Upper lobe of left lung (tissue), 6 donors: ENCODE measurements at regions not wholly inside any gene's neighbourhood (a gene's known extent, or its start where the extent isn't known, plus 50 kb on each side); places are given as distances from the start of the nearest gene placed in this dataset.

ENCODE experiments used
- ATAC-seq, 2 donors: fragments of 200-7000 bp; cut with Tn5 transposase; one replicate each; pipeline ENCODE4 v1.9.1; 2022; ENCODE audit warnings: mild to moderate bottlenecking in 2 of 2, moderate library complexity in 2 of 2; ENCODE audit not compliant: low FRiP score in 2 of 2
- DNase-seq, 2 donors: peaks; one replicate each; pipeline ENCODE4 v3.0.0-alpha.2; 2019 to 2020
- H3K27ac ChIP-seq, 4 donors: fragments of 200-600 bp; sonication (generic); one replicate each; pipeline ENCODE4 v1.5.1; 2016 to 2019
- H3K27me3 ChIP-seq, 4 donors: fragments of 200-600 bp; sonication (generic); one replicate each; pipeline ENCODE4 v1.5.1; 2017 to 2019
- H3K36me3 ChIP-seq, 4 donors: fragments of 200-600 bp; sonication (generic); one replicate each; pipeline ENCODE4 v1.5.1; 2016 to 2019
- H3K4me1 ChIP-seq, 4 donors: fragments of 200-600 bp; sonication (generic); one replicate each; pipeline ENCODE4 v1.5.1; 2018 to 2019
- H3K4me3 ChIP-seq, 4 donors: fragments of 200-600 bp; sonication (generic); one replicate each; pipeline ENCODE4 v1.5.1; 2017 to 2019; ENCODE audit warnings: mild to moderate bottlenecking in 2 of 4, moderate library complexity in 1 of 4
- H3K9me3 ChIP-seq, 4 donors: fragments of 200-600 bp; sonication (generic); one replicate each; pipeline ENCODE4 v1.5.1; 2018 to 2019
- EP300 ChIP-seq, 4 donors: sonication (generic); formaldehyde crosslinking; IDR thresholded peaks; one replicate each; pipeline ENCODE4 v1.5.1; 2017; ENCODE audit warnings: antibody characterized with exemption in 4 of 4, control low read depth in 2 of 4
- POLR2A ChIP-seq, 4 donors: fragments of 450-650 bp; IDR thresholded peaks; one replicate each; pipeline ENCODE4 v1.5.1; 2016 to 2017; ENCODE audit warnings: antibody characterized with exemption in 4 of 4, mild to moderate bottlenecking in 2 of 4
- POLR2AphosphoS5 ChIP-seq, 2 donors: sonication (generic); formaldehyde crosslinking; IDR thresholded peaks; one replicate each; pipeline ENCODE4 v1.5.1; 2017; ENCODE audit warnings: antibody characterized with exemption in 2 of 2
- WGBS, 2 donors: methylation state at CpG; one replicate each; pipeline ENCODE4 v1.1.5; 2017 to 2018; 5-methylcytosine and 5-hydroxymethylcytosine counted together
- TF ChIP-seq, protein P1 (sequence below), 6 experiments: fragments of 450-650 bp in 4 of 6; fragments of 200-600 bp in 2 of 6; sonication (generic) in 2 of 6; IDR thresholded peaks; one replicate each; pipeline ENCODE4 v1.5.1; 2016 to 2019; ENCODE audit warnings: antibody characterized with exemption in 6 of 6
- donor health status: DM: no; HTN: no; CAD: no; lungs with moderate emphysema.
- donor health status: DM: no; HTN: yes; CAD: no; lungs with severe emphysema.

DNA sequence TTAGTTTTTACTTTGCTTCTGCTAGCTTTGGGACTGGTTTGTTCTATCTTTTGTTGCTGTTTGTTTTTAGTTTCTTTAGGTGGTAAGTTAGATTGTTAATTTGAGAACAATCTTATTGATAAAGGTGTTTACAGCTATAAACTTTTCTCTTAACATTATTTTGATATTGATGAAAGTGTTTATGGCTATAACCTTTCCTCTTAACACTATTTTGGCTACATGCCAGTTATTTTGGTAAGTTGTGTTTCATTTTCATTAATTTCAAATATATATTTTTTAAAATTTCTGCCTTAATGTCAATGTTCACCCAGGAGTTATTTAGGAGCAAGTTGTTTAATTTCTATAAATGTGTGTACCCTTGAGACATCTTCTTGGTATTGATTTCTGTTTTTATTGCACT, 229.6 kb upstream of the SYT4 start:
- TF ChIP-seq, protein P1, sequence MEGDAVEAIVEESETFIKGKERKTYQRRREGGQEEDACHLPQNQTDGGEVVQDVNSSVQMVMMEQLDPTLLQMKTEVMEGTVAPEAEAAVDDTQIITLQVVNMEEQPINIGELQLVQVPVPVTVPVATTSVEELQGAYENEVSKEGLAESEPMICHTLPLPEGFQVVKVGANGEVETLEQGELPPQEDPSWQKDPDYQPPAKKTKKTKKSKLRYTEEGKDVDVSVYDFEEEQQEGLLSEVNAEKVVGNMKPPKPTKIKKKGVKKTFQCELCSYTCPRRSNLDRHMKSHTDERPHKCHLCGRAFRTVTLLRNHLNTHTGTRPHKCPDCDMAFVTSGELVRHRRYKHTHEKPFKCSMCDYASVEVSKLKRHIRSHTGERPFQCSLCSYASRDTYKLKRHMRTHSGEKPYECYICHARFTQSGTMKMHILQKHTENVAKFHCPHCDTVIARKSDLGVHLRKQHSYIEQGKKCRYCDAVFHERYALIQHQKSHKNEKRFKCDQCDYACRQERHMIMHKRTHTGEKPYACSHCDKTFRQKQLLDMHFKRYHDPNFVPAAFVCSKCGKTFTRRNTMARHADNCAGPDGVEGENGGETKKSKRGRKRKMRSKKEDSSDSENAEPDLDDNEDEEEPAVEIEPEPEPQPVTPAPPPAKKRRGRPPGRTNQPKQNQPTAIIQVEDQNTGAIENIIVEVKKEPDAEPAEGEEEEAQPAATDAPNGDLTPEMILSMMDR (IDR thresholded peaks at IDR 0.05): no peak
- Histone ChIP-seq H3K4me3 (no peak overlapping the region), H3K4me1 (no peaks in the 10 kb centered on the region), H3K36me3 (no peaks in the 10 kb centered on the region), H3K27me3 (no peaks in the 10 kb centered on the region), H3K27ac (no peak overlapping the region), H3K9me3 (peaks cover 0 to 23% (median 15%) of the 10 kb centered on the region in 4 donors)
- ATAC-seq (no peak), DNase-seq (no peak)

DNA sequence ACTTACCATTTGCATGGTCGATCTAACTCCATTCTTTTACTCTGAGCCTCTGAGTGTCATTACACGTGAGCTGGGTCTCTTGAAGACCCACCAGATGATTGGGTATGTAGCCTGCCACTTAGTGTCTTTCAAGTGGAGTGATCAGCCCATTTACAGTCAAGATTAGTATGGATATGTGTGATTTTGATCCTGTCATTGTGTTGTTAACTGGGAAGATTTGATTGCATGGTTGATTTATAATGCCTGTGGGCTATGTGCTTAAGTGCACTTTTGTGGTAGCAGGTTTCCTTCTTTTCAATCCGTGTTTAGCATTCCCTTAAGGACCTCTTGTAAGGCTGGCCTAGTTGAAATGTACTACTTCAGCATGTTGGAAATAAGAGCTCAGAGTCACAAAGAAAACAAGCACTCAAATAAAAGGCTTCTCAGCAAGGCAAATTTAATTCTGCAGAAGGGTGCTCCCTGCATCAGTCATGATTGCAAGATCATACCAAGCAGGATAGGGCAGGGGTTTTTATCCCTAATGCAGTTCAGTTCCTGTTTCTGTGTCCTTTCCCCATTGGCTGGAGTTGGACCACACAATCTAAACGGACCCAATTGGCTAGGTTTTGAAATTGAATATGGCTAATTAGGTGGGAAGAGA, 230.7 kb upstream of the SYT4 start:
- Histone ChIP-seq H3K36me3 (no peaks in the 10 kb centered on the region), H3K4me3 (no peak overlapping the region), H3K4me1 (no peaks in the 10 kb centered on the region), H3K27ac (no peak overlapping the region), H3K9me3 (peaks cover 0 to 23% (median 15%) of the 10 kb centered on the region in 4 donors), H3K27me3 (no peaks in the 10 kb centered on the region)
- no peak for DNase-seq
- TF ChIP-seq EP300 (IDR thresholded peaks at IDR 0.05): no peak
- TF ChIP-seq, protein P1 (IDR thresholded peaks at IDR 0.05): no peak
- TF ChIP-seq POLR2AphosphoS5 (IDR thresholded peaks at IDR 0.05): no peak
- TF ChIP-seq POLR2A (IDR thresholded peaks at IDR 0.05): no peak
- 71 to 73% methylated on average over 4 of the region's 4 CpGs for WGBS, 2 donors
- no peak for ATAC-seq

DNA sequence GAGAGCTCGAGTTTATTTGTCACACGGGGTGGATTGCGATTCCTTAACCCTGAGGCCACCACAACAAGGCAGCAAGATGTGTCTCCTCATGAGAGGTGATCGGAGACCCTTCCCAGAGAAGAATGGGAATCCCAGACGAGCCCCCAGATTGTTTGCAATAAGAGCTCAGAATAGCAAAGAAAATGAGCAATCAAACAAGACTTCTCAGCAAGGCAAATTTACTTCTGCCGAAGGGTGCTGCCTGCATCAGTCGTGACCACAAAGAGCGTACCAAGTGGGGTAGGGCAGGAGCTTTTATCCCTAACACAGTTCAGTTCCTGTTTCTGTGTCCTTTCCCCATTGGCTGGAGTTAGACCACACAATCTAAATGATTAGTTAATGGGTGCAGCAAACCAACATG, 237.5 kb upstream of the SYT4 start:
- peaks cover 0 to 18% (median 7%) of the 10 kb centered on the region in 4 donors for H3K9me3 ChIP-seq
- ATAC-seq: no peak
- 81 to 86% methylated on average over 6 to 8 of the region's 8 CpGs for WGBS, 2 donors

DNA sequence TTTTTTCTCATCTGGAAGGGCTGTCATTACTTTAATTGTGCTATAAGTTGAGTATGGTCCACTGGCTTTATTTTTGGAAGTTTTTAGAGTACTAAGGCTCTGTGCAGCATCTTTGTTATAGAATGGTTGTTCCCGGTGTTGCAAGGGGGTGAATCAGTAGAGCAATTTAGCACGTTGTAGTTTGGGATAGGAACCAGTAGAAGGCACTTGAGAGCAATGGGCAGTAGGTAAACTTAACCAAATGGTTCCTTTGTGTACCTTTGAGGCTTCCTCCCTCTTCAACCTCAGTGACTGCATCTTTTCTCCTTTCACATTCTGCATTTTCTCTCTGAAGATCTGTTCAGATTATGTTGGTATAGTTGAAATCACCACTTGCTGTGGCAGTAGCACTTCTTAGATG, 238.2 kb upstream of the SYT4 start:
- H3K27ac ChIP-seq: no peak overlapping the region
- peaks cover 0 to 14% (median 7%) of the 10 kb centered on the region in 4 donors for H3K9me3 ChIP-seq
- ATAC-seq: no peak
- DNase-seq: no peak
- 64 to 77% methylated on average over 2 of the region's 2 CpGs for WGBS, 2 donors
- H3K27me3 ChIP-seq: no peaks in the 10 kb centered on the region
- no peak overlapping the region for H3K4me3 ChIP-seq
- H3K4me1 ChIP-seq: no peaks in the 10 kb centered on the region
- TF ChIP-seq POLR2A (IDR thresholded peaks at IDR 0.05) (no peak), EP300 (IDR thresholded peaks at IDR 0.05) (no peak), POLR2AphosphoS5 (IDR thresholded peaks at IDR 0.05) (no peak)
- TF ChIP-seq, protein P1 (IDR thresholded peaks at IDR 0.05): no peak
- H3K36me3 ChIP-seq: no peaks in the 10 kb centered on the region

More for the DNA sequence above, 237.5 kb upstream of the SYT4 start:
- DNase-seq: no peak
- TF ChIP-seq EP300 (IDR thresholded peaks at IDR 0.05) (no peak), POLR2A (IDR thresholded peaks at IDR 0.05) (no peak), POLR2AphosphoS5 (IDR thresholded peaks at IDR 0.05) (no peak)
- TF ChIP-seq, protein P1 (IDR thresholded peaks at IDR 0.05): no peak
- no peaks in the 10 kb centered on the region for H3K27me3 ChIP-seq
- H3K36me3 ChIP-seq: no peaks in the 10 kb centered on the region
- H3K27ac ChIP-seq: no peak overlapping the region
- H3K4me3 ChIP-seq: no peak overlapping the region
- H3K4me1 ChIP-seq: no peaks in the 10 kb centered on the region

DNA sequence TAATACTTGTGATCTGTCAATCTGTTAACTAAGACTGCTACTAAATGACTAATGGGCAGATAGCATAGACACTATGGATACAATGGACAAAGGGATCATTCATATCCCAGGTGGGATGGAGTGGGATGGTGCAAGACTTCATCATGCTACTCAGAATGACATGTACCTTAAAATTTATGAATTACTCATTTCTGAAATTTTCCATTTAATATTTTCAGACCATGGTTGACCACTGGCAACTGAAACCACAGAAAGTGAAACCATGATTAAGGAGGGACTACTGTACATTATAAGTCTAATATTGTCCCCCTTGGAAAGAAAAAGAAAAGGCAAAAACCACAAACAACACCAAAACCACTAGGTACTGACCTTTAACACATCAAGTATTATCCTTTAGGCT, 247.0 kb upstream of the SYT4 start:
- TF ChIP-seq EP300 (IDR thresholded peaks at IDR 0.05): no peak
- no peak for TF ChIP-seq POLR2A (IDR thresholded peaks at IDR 0.05)
- no peak for TF ChIP-seq POLR2AphosphoS5 (IDR thresholded peaks at IDR 0.05)
- TF ChIP-seq, protein P1 (IDR thresholded peaks at IDR 0.05): no peak
- no peak for ATAC-seq
- no peak for DNase-seq

More for the DNA sequence above, 247.0 kb upstream of the SYT4 start:
- Histone ChIP-seq H3K4me1 (no peaks in the 10 kb centered on the region), H3K9me3 (no peaks in the 10 kb centered on the region), H3K4me3 (no peak overlapping the region), H3K36me3 (no peaks in the 10 kb centered on the region), H3K27ac (no peak overlapping the region), H3K27me3 (no peaks in the 10 kb centered on the region)
